Astrocyte of the hippocampus (primary cell): ENCODE measurements at regions not wholly inside any gene's neighbourhood (a gene's known extent, or its start where the extent isn't known, plus 50 kb on each side); places are given as distances from the start of the nearest gene placed in this dataset.

ENCODE experiments used
- DNase-seq: peaks from one replicate; pipeline ENCODE4 v3.0.0; 2011; ENCODE audit warnings: low read depth, low spot score

- DNase-seq = no peak
Observed at GRCh38 chr19:27905074-27905473, 1307.9 kb downstream of the UQCRFS1 start.

GRCh38 chr19:27901078-27901477 lies 1311.9 kb downstream of the UQCRFS1 start:
- DNase-seq = no peak

- no peak for DNase-seq
Observed at GRCh38 chr19:27896091-27896490, 1316.9 kb downstream of the UQCRFS1 start.

- no peak for DNase-seq
Observed at GRCh38 chr19:27894906-27895754, 1317.8 kb downstream of the UQCRFS1 start.

- no peak for DNase-seq
Observed at GRCh38 chr19:27892500-27892899, 1320.5 kb downstream of the UQCRFS1 start.

GRCh38 chr19:27891411-27891810 lies 1321.5 kb downstream of the UQCRFS1 start:
- DNase-seq = no peak

GRCh38 chr19:27890696-27891095 lies 1322.3 kb downstream of the UQCRFS1 start:
- DNase-seq = no peak

- DNase-seq = no peak
Observed at GRCh38 chr19:27890206-27890605, 1322.7 kb downstream of the UQCRFS1 start.

- DNase-seq = no peak
Observed at GRCh38 chr19:27889156-27889555, 1323.8 kb downstream of the UQCRFS1 start.

- no peak for DNase-seq
Observed at GRCh38 chr19:27887946-27888345, 1325.0 kb downstream of the UQCRFS1 start.

GRCh38 chr19:27885359-27885758 lies 1327.6 kb downstream of the UQCRFS1 start:
- DNase-seq = no peak

- no peak for DNase-seq
Observed at GRCh38 chr19:27884376-27884775, 1328.6 kb downstream of the UQCRFS1 start.

- no peak for DNase-seq
Observed at GRCh38 chr19:27881213-27881612, 1331.7 kb downstream of the UQCRFS1 start.

GRCh38 chr19:27876976-27877512 lies 1335.9 kb downstream of the UQCRFS1 start:
- no peak for DNase-seq

GRCh38 chr19:27876489-27876888 lies 1336.5 kb downstream of the UQCRFS1 start:
- no peak for DNase-seq

GRCh38 chr19:27872370-27872769 lies 1340.6 kb downstream of the UQCRFS1 start:
- DNase-seq = no peak

- no peak for DNase-seq
Observed at GRCh38 chr19:27870293-27870692, 1342.7 kb downstream of the UQCRFS1 start.

GRCh38 chr19:27868007-27868406 lies 1344.9 kb downstream of the UQCRFS1 start:
- no peak for DNase-seq

GRCh38 chr19:27865927-27866777 lies 1346.8 kb downstream of the UQCRFS1 start:
- no peak for DNase-seq

GRCh38 chr19:27861411-27861975 lies 1351.5 kb downstream of the UQCRFS1 start:
- DNase-seq = no peak

- no peak for DNase-seq
Observed at GRCh38 chr19:27860309-27860934, 1352.5 kb downstream of the UQCRFS1 start.

GRCh38 chr19:27859689-27860088 lies 1353.3 kb downstream of the UQCRFS1 start:
- DNase-seq = no peak
